HG03066 (cell line): ENCODE measurements at regions not wholly inside any gene's neighbourhood (a gene's known extent, or its start where the extent isn't known, plus 50 kb on each side); places are given as distances from the start of the nearest gene placed in this dataset.

Experiments
- ATAC-seq: cut with Tn5 transposase; IDR thresholded peaks from one replicate; pipeline ENCODE4 v1.9.1; 2021; ENCODE audit warnings: low read depth; ENCODE audit not compliant: unreplicated experiment

GRCh38 chr12:65517656-65518210, 239.2 kb downstream of the MSRB3 start:
- no peak for ATAC-seq

GRCh38 chr12:65518771-65519170, 240.3 kb downstream of the MSRB3 start:
- no peak for ATAC-seq

GRCh38 chr12:65520658-65521057, 242.2 kb downstream of the MSRB3 start:
- ATAC-seq, result no peak

GRCh38 chr12:65522956-65523860, 244.7 kb downstream of the MSRB3 start:
- no peak for ATAC-seq

- ATAC-seq, result no peak
Observed at GRCh38 chr12:65524666-65525065, 246.2 kb downstream of the MSRB3 start.

- ATAC-seq, result no peak
Observed at GRCh38 chr12:65525491-65526141, 247.1 kb downstream of the MSRB3 start.

- ATAC-seq, result no peak
Observed at GRCh38 chr12:65526311-65526710, 247.8 kb downstream of the MSRB3 start.

GRCh38 chr12:65528127-65528526, 249.6 kb downstream of the MSRB3 start:
- no peak for ATAC-seq

GRCh38 chr12:65529106-65529505, 250.6 kb downstream of the MSRB3 start:
- no peak for ATAC-seq

- no peak for ATAC-seq
Observed at GRCh38 chr12:65529771-65530435, 251.4 kb downstream of the MSRB3 start.

- no peak for ATAC-seq
Observed at GRCh38 chr12:65532162-65532561, 253.7 kb downstream of the MSRB3 start.

- ATAC-seq, result no peak
Observed at GRCh38 chr12:65532764-65533163, 254.3 kb downstream of the MSRB3 start.

- ATAC-seq, result no peak
Observed at GRCh38 chr12:65533177-65533883, 254.8 kb downstream of the MSRB3 start.

- ATAC-seq, result no peak
Observed at GRCh38 chr12:65534238-65534841, 255.9 kb downstream of the MSRB3 start.

- no peak for ATAC-seq
Observed at GRCh38 chr12:65535946-65536345, 257.5 kb downstream of the MSRB3 start.

GRCh38 chr12:65536351-65536750, 257.9 kb downstream of the MSRB3 start:
- ATAC-seq, result no peak

GRCh38 chr12:65536876-65537681, 258.6 kb downstream of the MSRB3 start:
- no peak for ATAC-seq

- ATAC-seq, result no peak
Observed at GRCh38 chr12:65537978-65538377, 259.5 kb downstream of the MSRB3 start.

- no peak for ATAC-seq
Observed at GRCh38 chr12:65539023-65539422, 260.5 kb downstream of the MSRB3 start.
